ENCODE measurements at regions not wholly inside any gene's neighbourhood (a gene's known extent, or its start where the extent isn't known, plus 50 kb on each side); places are given as distances from the start of the nearest gene placed in this dataset.

GRCh38 chr5:110264661-110265060 lies 461.8 kb downstream of the TMEM232 start:
- Histone ChIP-seq H3K79me2 (ENCODE audit: insufficient read depth, low read length) (no peaks in the 10 kb centered on the region), H3K9ac (ENCODE audit: low read length) (no peak overlapping the region), H3K4me3 (ENCODE audit: low read depth, low read length, poor library complexity, severe bottlenecking) (no peak overlapping the region), H3K9me3 (ENCODE audit: low read length) (no peaks in the 10 kb centered on the region), H3F3A (ENCODE audit: insufficient read depth, low read length) (no peaks in the 10 kb centered on the region), H3K27ac (ENCODE audit: low read depth, low read length, poor library complexity, severe bottlenecking) (no peak overlapping the region), H2AFZ (ENCODE audit: low read length) (no peak overlapping the region), H3K27me3 (ENCODE audit: insufficient read depth, low read length) (no peaks in the 10 kb centered on the region), H3K36me3 (ENCODE audit: insufficient read depth, low read length) (no peaks in the 10 kb centered on the region), H4K20me1 (ENCODE audit: insufficient read depth, low read length) (no peaks in the 10 kb centered on the region), H3K4me1 (ENCODE audit: insufficient read depth, low read length, severe bottlenecking) (peaks cover 13% of the 10 kb centered on the region), H3K9me2 (ENCODE audit: low read depth, low read length) (no peaks in the 10 kb centered on the region), H3K4me2 (ENCODE audit: low read length) (no peak overlapping the region)
- TF ChIP-seq EZH2 (IDR thresholded peaks at IDR 0.05; ENCODE audit: borderline replicate concordance, low read length), result no peak
- no peak for TF ChIP-seq CTCF (IDR thresholded peaks at IDR 0.05; ENCODE audit: low read length)

- H3K9ac ChIP-seq (ENCODE audit: low read length), result no peak overlapping the region
- peaks cover 18% of the 10 kb centered on the region for H3K4me1 ChIP-seq (ENCODE audit: insufficient read depth, low read length, severe bottlenecking)
- H2AFZ ChIP-seq (ENCODE audit: low read length), result no peak overlapping the region
- no peak overlapping the region for H3K27ac ChIP-seq (ENCODE audit: low read depth, low read length, poor library complexity, severe bottlenecking)
- no peak overlapping the region for H3K4me3 ChIP-seq (ENCODE audit: low read depth, low read length, poor library complexity, severe bottlenecking)
- H4K20me1 ChIP-seq (ENCODE audit: insufficient read depth, low read length), result no peaks in the 10 kb centered on the region
- H3K4me2 ChIP-seq (ENCODE audit: low read length), result no peak overlapping the region
- no peaks in the 10 kb centered on the region for H3K27me3 ChIP-seq (ENCODE audit: insufficient read depth, low read length)
- H3K9me3 ChIP-seq (ENCODE audit: low read length), result no peaks in the 10 kb centered on the region
- H3K9me2 ChIP-seq (ENCODE audit: low read depth, low read length), result no peaks in the 10 kb centered on the region
- no peaks in the 10 kb centered on the region for H3F3A ChIP-seq (ENCODE audit: insufficient read depth, low read length)
- TF ChIP-seq CTCF (IDR thresholded peaks at IDR 0.05; ENCODE audit: low read length), result no peak
- no peak for TF ChIP-seq EZH2 (IDR thresholded peaks at IDR 0.05; ENCODE audit: borderline replicate concordance, low read length)
- H3K79me2 ChIP-seq (ENCODE audit: insufficient read depth, low read length), result no peaks in the 10 kb centered on the region
- H3K36me3 ChIP-seq (ENCODE audit: insufficient read depth, low read length), result no peaks in the 10 kb centered on the region
Measured at GRCh38 chr5:110265162-110265561, 461.3 kb downstream of the TMEM232 start.

GRCh38 chr5:110267714-110268113 lies 458.8 kb downstream of the TMEM232 start:
- no peaks in the 10 kb centered on the region for H3K9me3 ChIP-seq (ENCODE audit: low read length)
- H3K27ac ChIP-seq (ENCODE audit: low read depth, low read length, poor library complexity, severe bottlenecking), result no peak overlapping the region
- no peak overlapping the region for H3K4me3 ChIP-seq (ENCODE audit: low read depth, low read length, poor library complexity, severe bottlenecking)
- H3K4me2 ChIP-seq (ENCODE audit: low read length), result no peak overlapping the region
- H3K27me3 ChIP-seq (ENCODE audit: insufficient read depth, low read length), result no peaks in the 10 kb centered on the region
- no peak overlapping the region for H3K9ac ChIP-seq (ENCODE audit: low read length)
- H3K79me2 ChIP-seq (ENCODE audit: insufficient read depth, low read length), result no peaks in the 10 kb centered on the region
- H4K20me1 ChIP-seq (ENCODE audit: insufficient read depth, low read length), result no peaks in the 10 kb centered on the region
- H3K36me3 ChIP-seq (ENCODE audit: insufficient read depth, low read length), result no peaks in the 10 kb centered on the region
- no peak for TF ChIP-seq CTCF (IDR thresholded peaks at IDR 0.05; ENCODE audit: low read length)
- no peaks in the 10 kb centered on the region for H3K9me2 ChIP-seq (ENCODE audit: low read depth, low read length)
- H3F3A ChIP-seq (ENCODE audit: insufficient read depth, low read length), result no peaks in the 10 kb centered on the region
- H2AFZ ChIP-seq (ENCODE audit: low read length), result no peak overlapping the region
- peaks cover 29% of the 10 kb centered on the region for H3K4me1 ChIP-seq (ENCODE audit: insufficient read depth, low read length, severe bottlenecking)

All from OCI-LY1 (cell line).